ENCODE measurements at regions not wholly inside any gene's neighbourhood (a gene's known extent, or its start where the extent isn't known, plus 50 kb on each side); places are given as distances from the start of the nearest gene placed in this dataset.

DNA sequence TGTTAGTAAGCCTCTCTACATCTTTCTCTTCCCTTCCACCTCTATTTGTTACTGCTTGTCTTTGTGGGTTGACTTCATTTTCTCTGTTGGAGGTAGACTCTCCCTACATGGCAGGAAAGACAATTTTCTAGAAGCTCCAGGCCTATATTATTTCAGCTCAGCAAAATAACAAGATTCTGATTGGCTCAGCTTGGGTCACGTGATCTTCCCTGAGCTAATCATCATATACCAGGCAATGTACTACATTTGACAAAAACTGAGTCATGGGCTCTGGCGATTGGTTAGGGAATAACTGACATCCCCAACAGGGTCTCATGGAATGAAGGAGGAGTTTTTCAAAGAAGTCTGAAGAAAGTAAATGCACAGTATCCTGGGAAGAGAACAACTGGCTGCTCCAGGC, 65.6 kb upstream of the NR3C1 start:
- DNase-seq = no peak
- in situ Hi-C loops (cut with MboI; ENCODE audit: low pct_unique_long_range_greater_than_20kb, low sequenced_read_pairs) = no loop called here

DNA sequence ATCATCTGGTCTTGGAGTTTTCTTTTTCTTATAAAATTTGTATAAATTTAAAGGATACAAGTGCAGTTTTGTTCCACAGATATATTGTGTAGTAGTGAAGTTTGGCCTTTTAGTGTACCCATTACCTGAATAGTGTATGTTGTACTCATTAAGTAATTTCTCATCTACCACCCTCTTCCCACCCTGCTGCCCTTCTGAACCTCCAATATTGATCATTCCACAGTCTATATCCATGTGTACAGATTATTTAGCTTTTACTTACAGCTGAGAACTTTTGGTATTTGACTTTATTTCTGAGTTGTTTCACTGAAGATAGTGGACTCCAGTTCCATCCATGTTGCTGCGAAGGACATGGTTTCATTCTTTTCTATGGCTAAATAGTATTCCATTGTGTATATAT, 63.1 kb upstream of the NR3C1 start:
- no peak for DNase-seq
- in situ Hi-C loops (cut with MboI; ENCODE audit: low pct_unique_long_range_greater_than_20kb, low sequenced_read_pairs) = no loop called here

DNA sequence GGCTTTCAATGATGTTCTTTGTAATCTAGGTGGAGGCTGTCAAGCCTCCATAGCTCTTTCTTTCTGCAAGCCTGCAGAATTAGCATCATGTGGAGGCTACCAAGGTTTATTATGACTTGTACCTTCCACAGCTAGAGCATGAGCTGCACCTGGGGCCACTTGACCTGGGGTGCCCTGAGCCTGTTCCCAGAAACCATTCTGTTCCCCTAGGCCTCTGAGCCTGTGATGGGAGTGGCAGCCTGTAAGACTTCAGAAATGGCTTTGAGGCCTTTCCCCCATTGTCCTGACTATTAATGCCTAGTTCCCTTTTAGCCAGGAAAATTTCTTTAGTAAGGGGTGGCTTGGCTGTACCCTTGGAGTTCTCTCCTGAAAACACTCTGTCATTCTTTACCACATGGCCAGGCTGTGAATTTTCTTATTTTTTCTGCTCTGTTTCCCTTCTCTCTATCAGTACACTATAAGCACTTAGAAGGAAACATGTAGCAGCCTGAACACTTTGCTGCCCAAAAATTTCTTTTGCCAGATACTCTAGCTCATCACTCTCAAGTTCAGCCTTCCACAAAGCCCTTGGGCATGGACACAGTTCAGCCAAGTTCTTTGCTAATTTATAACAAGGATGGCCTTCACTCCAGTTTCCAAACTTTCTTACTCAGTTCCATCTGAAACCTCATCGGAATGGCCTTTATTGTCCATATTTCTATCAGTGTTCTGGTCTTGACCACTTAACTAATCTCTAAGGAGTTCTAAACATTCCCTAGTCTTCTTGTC, 61.4 kb upstream of the NR3C1 start:
- in situ Hi-C loops (cut with MboI; ENCODE audit: low pct_unique_long_range_greater_than_20kb, low sequenced_read_pairs) = no loop called here
- DNase-seq = no peak

DNA sequence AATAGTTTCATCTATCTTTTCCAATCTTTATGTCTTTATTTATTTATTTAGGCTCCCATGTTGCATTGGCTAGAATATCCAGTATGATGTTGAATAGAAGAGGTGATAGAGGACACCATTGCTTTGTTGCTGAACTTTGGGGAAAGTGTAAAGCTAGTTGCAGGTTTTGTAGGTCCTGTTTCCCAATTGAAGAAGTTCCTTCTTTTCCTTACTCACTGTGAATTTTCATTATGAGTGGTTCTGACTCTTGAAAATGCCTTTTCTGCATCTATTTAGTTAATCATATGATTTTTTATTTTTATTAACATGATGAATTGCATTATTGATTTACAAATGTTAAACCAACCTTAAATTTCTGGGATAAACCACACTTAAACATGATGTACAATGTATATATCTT, 58.9 kb upstream of the NR3C1 start:
- in situ Hi-C loops (cut with MboI; ENCODE audit: low pct_unique_long_range_greater_than_20kb, low sequenced_read_pairs) = no loop called here
- DNase-seq = no peak

DNA sequence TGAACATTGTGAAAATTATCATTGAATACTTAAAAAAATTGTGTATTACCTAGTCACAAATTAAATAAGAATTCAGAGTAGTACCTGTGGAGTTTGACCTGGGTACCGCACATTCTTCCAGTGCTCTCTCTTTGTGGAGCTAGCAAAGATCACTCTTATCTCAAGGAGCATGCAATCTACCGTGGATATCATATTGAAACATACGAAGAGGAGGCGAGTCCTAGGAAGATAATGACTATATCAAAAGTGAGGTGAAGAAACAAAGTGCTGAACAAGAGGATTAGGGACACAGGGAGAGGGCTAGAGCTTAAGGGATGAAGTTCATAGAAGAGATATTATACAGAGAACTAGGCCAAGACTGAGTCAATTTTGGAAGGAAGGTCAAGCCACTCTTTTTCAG, 55.9 kb upstream of the NR3C1 start:
- in situ Hi-C loops (cut with MboI; ENCODE audit: low pct_unique_long_range_greater_than_20kb, low sequenced_read_pairs) = no loop called here
- no peak for DNase-seq

DNA sequence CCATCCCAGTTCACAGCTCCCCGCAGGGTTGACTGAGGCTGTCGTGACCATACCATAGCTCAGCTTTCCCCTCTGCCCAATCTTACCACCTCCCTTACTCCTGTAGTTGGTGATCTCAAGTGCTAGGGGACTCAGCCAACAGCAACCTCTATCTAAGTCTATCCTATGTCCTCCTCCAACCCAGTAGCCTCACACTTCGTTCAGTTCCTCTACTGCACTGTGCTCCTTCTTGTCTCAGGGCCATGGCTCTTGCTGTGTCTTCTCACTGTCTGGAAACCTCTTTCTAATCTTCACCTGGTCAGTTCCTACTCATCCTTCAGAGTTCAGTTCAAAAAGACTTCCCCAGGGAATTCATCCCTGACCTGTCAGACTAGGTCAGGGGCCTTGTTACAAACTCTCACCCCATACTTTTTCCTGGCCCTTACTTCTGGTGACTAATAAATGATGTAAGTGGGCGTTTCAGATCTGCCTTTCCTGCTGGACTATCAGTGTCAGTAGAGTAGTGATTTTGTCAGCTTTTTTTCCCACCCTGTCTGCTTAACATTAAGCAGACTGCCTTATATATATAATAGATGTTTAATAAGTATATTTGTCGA, 53.6 kb upstream of the NR3C1 start:
- no peak for DNase-seq
- in situ Hi-C loops (cut with MboI; ENCODE audit: low pct_unique_long_range_greater_than_20kb, low sequenced_read_pairs) = no loop called here

DNA sequence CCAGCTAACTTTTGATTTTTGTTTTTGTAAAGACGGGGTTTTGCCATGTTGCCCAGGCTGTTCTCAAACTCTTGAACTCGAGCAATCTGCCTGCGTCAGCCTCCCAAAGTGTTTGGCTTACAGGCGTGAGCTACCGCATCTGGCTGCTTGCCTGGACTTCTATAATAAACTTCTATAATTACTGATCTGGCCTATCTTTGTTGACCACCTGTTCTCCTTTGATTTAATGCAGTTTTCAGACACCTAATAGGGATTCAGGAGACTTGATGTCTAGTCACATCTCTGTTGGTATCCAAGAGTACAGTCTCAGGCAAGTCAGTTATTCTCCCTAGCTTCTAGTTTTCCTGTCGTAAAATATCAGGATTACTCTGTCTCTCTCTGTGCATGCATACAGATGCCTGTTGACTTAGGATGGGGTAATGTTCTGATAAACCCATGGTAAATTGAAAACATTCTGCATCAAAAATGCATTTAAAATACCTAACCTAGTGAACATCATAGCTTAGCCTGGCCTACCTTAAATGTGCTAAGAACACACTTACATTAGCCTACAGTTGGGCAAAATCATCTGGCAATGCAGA, 51.5 kb upstream of the NR3C1 start:
- no peak for DNase-seq
- in situ Hi-C loops (cut with MboI; ENCODE audit: low pct_unique_long_range_greater_than_20kb, low sequenced_read_pairs) = no loop called here

DNA sequence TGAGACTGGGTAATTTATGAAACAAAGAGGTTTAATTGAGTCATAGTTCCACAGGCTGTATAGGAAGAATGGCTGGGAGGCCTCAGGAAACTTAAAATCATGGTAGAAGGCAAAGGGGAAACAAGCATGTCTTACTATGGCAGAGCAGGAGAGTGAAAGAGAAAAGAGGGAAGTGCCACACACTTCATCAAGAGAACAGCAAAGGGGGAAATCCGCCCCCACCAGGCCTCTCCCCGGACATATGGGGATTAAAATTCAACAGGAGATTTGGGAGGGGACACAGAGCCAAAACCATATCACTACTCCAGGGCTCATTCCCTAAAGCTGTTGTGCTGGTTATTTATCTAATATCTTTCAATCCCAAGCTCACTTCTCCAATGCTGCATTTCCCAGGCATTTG, 50.2 kb upstream of the NR3C1 start:
- DNase-seq = peak; percentile 67
- in situ Hi-C loops (cut with MboI; ENCODE audit: low pct_unique_long_range_greater_than_20kb, low sequenced_read_pairs) = no loop called here
